HG03575 (cell line): ENCODE measurements at regions not wholly inside any gene's neighbourhood (a gene's known extent, or its start where the extent isn't known, plus 50 kb on each side); places are given as distances from the start of the nearest gene placed in this dataset.

Experiments
- ATAC-seq: cut with Tn5 transposase; IDR thresholded peaks from one replicate; pipeline ENCODE4 v1.9.1; 2021; ENCODE audit not compliant: unreplicated experiment, insufficient number of reproducible peaks, low FRiP score; ENCODE audit errors: extremely low read depth

DNA sequence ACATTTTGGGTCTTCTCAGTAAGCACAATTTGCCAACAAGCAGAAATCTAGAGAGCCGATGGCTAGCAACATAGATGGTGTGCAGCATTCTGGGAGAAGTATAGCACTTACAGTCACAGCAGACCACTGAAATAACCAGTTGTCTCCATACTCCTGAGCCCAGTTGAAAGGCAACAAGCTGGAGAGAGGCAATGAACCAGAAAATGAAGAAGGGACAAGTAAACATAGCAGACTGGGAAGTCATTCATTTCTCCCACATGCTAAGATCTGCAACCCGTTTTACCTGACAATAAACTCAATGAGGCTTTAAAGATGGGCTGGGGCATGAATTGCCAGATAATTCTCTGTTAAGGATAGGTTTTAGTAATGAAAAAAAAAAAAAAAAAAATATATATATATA, 575.6 kb upstream of the GRAMD2B start:
- ATAC-seq = no peak

GRCh38 chr5:125848751-125849150, 574.5 kb upstream of the GRAMD2B start:
- no peak for ATAC-seq

- ATAC-seq = no peak
Measured at GRCh38 chr5:125856949-125857348, 566.3 kb upstream of the GRAMD2B start.

DNA sequence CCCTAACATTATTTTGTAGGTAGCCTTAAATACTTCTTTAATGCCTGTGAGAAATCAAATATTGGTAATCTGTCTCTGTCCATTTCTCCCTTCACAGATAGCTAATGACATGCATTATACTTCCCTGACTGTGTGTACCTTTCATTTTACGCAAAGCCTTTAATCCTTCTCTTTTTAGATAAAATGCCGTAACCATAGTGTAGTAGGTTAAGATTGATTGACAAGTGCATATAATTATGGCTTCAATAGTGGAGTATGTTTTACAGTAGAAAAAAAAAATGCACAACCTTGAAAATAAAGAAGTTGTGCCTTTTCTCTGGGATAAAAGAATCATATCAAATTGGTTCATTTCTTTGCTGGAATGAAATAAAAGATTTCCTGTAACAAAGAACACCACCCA, 559.6 kb upstream of the GRAMD2B start:
- ATAC-seq = no peak

- no peak for ATAC-seq
Measured at GRCh38 chr5:125865166-125865815, 557.9 kb upstream of the GRAMD2B start.

GRCh38 chr5:125868036-125868435, 555.2 kb upstream of the GRAMD2B start:
- no peak for ATAC-seq

DNA sequence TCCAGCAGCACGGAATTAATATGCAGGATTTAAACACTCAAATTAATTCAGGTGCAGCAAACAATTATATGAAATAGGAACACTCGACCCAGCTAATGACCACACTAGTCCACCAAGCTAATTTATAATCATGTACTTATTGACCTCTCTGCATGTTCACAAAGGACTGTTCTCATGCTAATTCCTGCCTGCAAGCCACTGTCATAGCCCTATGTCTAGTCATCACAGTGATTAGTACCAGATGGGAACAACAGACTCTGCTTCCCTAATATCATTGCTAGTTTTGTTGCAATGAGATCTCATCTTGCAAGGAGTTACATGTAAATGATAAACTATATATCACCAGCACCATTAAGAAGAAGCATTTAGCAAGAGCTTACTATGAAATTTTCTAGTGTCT, 553.0 kb upstream of the GRAMD2B start:
- no peak for ATAC-seq

- ATAC-seq = no peak
Measured at GRCh38 chr5:125874057-125874456, 549.2 kb upstream of the GRAMD2B start.

GRCh38 chr5:125874717-125875116, 548.5 kb upstream of the GRAMD2B start:
- no peak for ATAC-seq

DNA sequence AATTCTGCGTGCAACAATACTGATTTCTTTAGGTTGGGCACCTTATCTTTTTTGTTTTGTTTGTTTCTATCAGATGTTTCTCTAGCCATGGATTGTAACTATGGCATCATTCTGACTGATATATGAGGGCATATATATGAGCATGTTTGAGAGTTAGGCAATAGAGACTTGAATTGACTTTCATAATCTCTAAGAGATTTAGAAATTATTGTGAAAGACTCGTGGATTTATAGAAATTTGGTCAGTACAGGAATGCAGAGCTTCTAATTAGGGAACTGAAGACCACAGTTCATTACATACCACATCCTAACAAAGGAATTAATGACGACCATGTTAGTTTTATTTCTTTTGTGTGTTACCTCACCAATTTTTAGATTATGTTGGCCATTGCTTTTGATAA, 546.0 kb upstream of the GRAMD2B start:
- no peak for ATAC-seq

DNA sequence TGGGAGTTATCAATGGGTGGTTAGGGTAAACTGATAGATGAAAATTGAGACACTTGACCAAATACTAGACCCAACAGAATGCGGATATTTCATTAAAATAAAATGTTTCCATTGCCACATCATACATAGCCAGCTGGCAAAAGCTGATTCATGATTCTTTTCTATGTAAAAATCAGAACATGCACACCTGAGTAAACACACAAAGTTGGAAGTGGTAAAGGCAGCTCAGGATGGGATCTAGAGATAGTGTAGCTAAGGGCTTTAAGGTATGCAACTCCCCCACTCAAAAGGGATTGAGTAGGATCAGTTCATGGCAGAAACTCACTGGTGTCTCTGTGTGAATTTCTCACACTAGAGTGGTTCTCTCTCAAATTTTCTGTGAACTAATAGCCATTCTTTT, 541.1 kb upstream of the GRAMD2B start:
- ATAC-seq = no peak

DNA sequence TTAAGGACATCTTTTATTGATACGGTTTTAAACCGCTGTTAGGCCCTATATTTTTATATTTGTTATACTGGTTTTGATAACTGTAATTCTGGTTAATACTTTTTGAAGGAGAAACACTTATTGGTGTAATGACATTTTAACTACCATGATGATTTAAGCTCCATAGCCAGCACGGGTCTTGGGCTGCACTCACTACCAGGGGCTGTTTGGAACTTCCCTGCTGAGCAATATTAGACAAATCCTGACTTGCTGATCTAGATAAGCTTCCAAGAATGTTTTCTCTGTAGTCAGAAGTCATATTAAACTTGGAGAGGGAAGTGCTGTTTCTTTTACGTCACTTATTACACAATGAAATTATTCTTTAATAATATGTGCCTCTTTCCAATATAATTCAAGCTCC, 540.0 kb upstream of the GRAMD2B start:
- no peak for ATAC-seq

DNA sequence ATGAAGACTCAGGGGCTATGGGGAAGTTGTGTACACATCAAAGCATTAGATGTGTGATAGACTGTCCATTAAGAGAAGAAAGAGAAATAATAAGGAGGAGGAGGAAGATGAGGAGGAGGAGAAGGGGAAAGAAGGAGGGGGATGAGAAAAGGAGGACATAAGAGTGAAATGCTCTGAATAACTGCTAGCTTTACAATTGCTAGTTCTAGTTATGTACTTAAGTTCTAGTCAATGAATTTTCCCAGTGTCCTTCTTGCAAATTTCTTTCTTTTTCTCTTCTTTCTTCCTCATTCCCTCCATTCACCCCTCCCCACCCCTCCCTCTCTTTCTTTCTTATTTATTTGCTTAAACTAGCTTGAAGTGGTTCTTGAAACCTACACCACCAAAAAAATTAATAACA, 534.9 kb upstream of the GRAMD2B start:
- no peak for ATAC-seq

DNA sequence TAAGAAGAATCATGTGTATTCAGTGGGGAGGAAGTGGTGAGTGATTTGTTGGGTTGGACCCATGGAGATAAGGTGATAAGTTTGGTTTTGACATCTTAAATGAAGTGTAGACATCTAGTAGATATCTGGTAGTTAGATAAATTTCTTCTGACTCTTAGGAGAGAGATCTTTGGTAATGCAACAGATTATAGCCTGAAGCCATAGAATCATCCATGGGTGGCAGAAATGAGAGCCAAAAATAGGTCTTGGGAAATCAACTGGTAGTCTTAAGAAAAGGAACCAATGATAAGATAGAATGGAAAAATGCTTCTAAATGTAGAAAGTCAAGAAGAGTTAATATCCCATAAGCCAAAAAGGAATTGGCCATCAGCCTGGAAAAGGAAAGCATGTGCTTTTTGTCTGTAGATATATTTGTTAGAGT, 532.7 kb upstream of the GRAMD2B start:
- ATAC-seq = no peak

GRCh38 chr5:125891061-125891725, 532.0 kb upstream of the GRAMD2B start:
- ATAC-seq = no peak

DNA sequence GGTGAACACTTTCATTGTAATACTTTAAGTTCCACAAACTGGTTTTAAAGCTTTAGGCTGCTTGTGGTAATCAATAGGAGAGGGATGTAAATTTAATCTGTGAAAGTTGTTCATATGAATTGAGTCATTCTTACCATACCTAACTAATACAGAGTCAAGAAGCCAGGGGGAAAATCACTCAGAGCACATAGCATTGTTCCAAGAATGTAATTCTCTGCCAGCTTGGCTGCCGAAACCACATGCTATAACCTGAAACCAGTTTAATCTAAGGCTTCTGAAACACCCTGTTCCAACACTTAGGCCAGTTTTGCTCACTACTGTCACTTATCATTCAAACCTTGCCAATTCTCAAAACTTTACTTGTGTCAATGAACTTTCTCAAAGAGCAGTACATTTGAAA, 528.8 kb upstream of the GRAMD2B start:
- no peak for ATAC-seq

GRCh38 chr5:125896368-125896767, 526.8 kb upstream of the GRAMD2B start:
- no peak for ATAC-seq

GRCh38 chr5:125897089-125897488, 526.1 kb upstream of the GRAMD2B start:
- ATAC-seq = no peak

DNA sequence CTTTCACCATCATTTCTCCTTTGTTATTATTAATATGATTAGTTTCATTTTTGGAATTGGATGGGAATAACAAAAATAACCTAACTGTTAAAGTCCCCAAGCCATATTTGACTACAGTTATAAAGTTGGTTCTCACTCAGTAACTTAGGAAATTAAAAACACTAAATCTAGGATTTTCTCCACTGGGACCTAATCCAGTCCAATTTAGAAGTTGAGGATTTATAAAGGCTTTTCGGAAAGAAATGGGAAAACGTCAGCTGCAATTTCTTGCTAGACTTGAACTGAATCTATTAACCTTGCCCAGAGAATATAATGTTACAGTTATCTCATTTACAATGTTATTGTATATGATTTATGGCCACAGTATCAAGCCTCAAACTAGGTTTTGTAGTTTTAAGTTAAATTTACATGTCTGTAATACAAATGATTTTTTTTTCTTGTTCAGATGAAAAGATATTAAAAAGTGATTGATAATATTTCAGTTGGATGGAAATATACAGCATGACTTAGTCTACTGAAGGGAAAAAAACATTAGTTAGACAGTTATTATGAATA, 524.3 kb upstream of the GRAMD2B start:
- no peak for ATAC-seq

- ATAC-seq = no peak
Measured at GRCh38 chr5:125912028-125912427, 511.2 kb upstream of the GRAMD2B start.

GRCh38 chr5:125913200-125913599, 510.0 kb upstream of the GRAMD2B start:
- no peak for ATAC-seq
